ENCODE measurements at regions not wholly inside any gene's neighbourhood (a gene's known extent, or its start where the extent isn't known, plus 50 kb on each side); places are given as distances from the start of the nearest gene placed in this dataset.

DNA sequence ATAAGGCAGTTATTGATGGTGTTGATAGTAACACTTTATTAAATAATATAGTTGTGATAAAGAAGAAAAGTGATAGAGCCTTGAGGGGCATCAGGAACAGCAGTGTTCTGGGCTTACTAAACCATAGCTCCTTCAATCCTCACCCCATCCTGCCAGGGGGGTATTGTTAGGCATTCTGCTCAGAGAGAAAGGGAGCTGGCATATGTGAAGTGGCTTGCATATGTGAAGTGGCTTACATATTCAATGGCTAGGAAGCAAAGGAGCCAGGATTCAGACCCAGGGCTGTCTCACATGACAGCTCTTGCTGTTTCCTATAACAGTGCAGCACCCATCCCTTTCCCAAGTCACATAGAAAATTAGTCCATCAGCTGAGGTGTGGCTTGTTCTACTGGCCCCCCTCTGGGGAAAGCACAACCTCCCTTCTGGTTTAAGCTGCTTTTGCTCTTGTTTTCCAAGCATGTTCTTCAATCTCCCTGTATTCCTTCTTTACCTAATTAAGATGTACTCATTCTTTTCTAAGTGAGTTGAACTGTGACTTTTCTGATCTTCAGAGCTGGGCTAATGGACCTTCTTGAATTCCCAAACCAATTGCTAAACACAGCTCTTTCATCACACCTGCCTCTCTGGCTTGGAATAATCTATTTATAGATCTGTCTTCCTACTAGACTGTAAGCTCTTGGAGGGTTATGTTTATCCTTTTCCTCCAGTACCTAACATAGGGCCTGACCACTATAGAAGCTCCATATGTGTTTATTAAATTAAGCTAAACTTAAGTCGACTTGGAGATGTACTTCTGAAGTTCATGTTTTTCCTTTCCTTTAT is 108.7 kb upstream of the GLI3 start:
- no peak overlapping the region for H3K18ac ChIP-seq (ENCODE audit: extremely low read depth, low read length)
- no peak overlapping the region for H3K56ac ChIP-seq (replicated peaks; ENCODE audit: insufficient read length, low read depth, low read length)
- CTCF ChIA-PET (ENCODE audit: partially characterized antibody): no interaction called here
- no peaks in the 10 kb centered on the region for H3K9me3 ChIP-seq (ENCODE audit: insufficient read depth in 2 of 2, low read depth in 1 of 2, low read length in 1 of 2)
- WGBS, 2 experiments (ENCODE audit: extremely low coverage in 1 of 2, insufficient coverage in 1 of 2, insufficient read length in 1 of 2, insufficient replicate concordance in 2 of 2, low coverage in 1 of 2, low lambda C conversion rate in 2 of 2, missing lambda C conversion rate in 1 of 2): 69% methylated on average over 1 of the region's 1 CpG; no CpG with 5 or more reads in 1 of the 2 experiments
- H3K79me2 ChIP-seq (ENCODE audit: control insufficient read depth in 1 of 2, insufficient read depth in 2 of 2, low read length in 2 of 2): no peaks in the 10 kb centered on the region
- H3K27ac ChIP-seq (ENCODE audit: low read depth, low read length): no peak overlapping the region
- DNase-seq (ENCODE audit: low read depth in 1 of 2, low spot score in 2 of 2): peak in 1 of 2 experiments; percentile 3
- H2BK12ac ChIP-seq (ENCODE audit: low read depth, low read length): no peak overlapping the region
- H2BK120ac ChIP-seq (replicated peaks; ENCODE audit: low read depth, low read length): no peak overlapping the region
- H3K4me1 ChIP-seq (replicated peaks in 1 of 4; ENCODE audit: control insufficient read depth in 3 of 4, insufficient read depth in 4 of 4, low read length in 3 of 4): peaks cover 4 to 15% (median 8%) of the 10 kb centered on the region in 4 experiments; a peak in 6 of 7 replicates
- H2BK15ac ChIP-seq (ENCODE audit: low read length): no peak overlapping the region
- H4K5ac ChIP-seq (ENCODE audit: insufficient read length, low read depth, low read length): no peak overlapping the region
- H2BK5ac ChIP-seq (ENCODE audit: low read depth, low read length): no peak overlapping the region
- no peak overlapping the region for H2AFZ ChIP-seq (ENCODE audit: low read length)
- H2BK20ac ChIP-seq (ENCODE audit: low read length): no peak overlapping the region
- H3K14ac ChIP-seq (ENCODE audit: insufficient read length): no peak overlapping the region
- no peaks in the 10 kb centered on the region for H3K79me1 ChIP-seq (ENCODE audit: low read depth, low read length)
- H3K23ac ChIP-seq (ENCODE audit: insufficient read length): no peak overlapping the region
- H3K23me2 ChIP-seq (ENCODE audit: low read depth, low read length): no peaks in the 10 kb centered on the region
- POLR2A ChIA-PET (ENCODE audit: partially characterized antibody): interaction anchor here (0.5 kb wide), 1 partner anchor 325 kb away, joined by 3 read pairs; no protein-coding TSS in a partner anchor
- H3K27me3 ChIP-seq (replicated peaks in 1 of 4; ENCODE audit: control insufficient read depth in 3 of 4, extremely low read depth in 1 of 4, insufficient read depth in 3 of 4, low read length in 3 of 4): no peaks in the 10 kb centered on the region
- H3K4me3 ChIP-seq (ENCODE audit: extremely low read depth in 1 of 4, insufficient read depth in 2 of 4, low read depth in 3 of 4, low read length in 4 of 4): no peak overlapping the region; a peak in 1 of 8 replicates
- H3K36me3 ChIP-seq (ENCODE audit: control insufficient read depth in 2 of 4, insufficient read depth in 4 of 4, low read length in 3 of 4): no peaks in the 10 kb centered on the region
- no peak overlapping the region for H4K8ac ChIP-seq (ENCODE audit: extremely low read depth, insufficient read depth, low read length)
- H4K20me1 ChIP-seq (replicated peaks in 1 of 2; ENCODE audit: control insufficient read depth in 1 of 2, insufficient read depth in 2 of 2, low read length in 2 of 2): no peaks in the 10 kb centered on the region
- no peak overlapping the region for H3K9ac ChIP-seq (replicated peaks in 1 of 4; ENCODE audit: extremely low read depth in 1 of 4, low read depth in 3 of 4, low read length in 3 of 4)
- no peak for FAIRE-seq
- no peak overlapping the region for H4K91ac ChIP-seq (replicated peaks; ENCODE audit: insufficient read length, low read length)
- H3K4me2 ChIP-seq (ENCODE audit: insufficient read depth in 1 of 2, low read depth in 2 of 2, low read length in 2 of 2): peak overlapping the region in 1 of 2 experiments; percentile 36; a peak in 2 of 4 replicates
- H2AK5ac ChIP-seq (ENCODE audit: low read depth, low read length): no peak overlapping the region
- no peak overlapping the region for H3K4ac ChIP-seq (replicated peaks; ENCODE audit: insufficient read length, low read depth, low read length)
- no peak for TF ChIP-seq TAF1 (IDR thresholded peaks at IDR 0.05; ENCODE audit: low read depth, low read length)
- TF ChIP-seq SUZ12 (IDR thresholded peaks at IDR 0.05; ENCODE audit: low read length): no peak
- TF ChIP-seq, protein P1, sequence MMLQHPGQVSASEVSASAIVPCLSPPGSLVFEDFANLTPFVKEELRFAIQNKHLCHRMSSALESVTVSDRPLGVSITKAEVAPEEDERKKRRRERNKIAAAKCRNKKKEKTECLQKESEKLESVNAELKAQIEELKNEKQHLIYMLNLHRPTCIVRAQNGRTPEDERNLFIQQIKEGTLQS (IDR thresholded peaks at IDR 0.05; ENCODE audit: insufficient read depth, low read depth, low read length): no peak
- no peak for TF ChIP-seq SIN3A (conservative IDR thresholded peaks at IDR 0.05 in 1 of 2, IDR thresholded peaks at IDR 0.05 in 1 of 2; ENCODE audit: low read depth in 1 of 2, low read length in 2 of 2)
- TF ChIP-seq TAF7 (optimal IDR thresholded peaks at IDR 0.05; ENCODE audit: borderline replicate concordance, low read depth, low read length): no peak
- TF ChIP-seq SP1 (IDR thresholded peaks at IDR 0.05; ENCODE audit: low read depth, low read length): no peak
- no peak for TF ChIP-seq NANOG (IDR thresholded peaks at IDR 0.05; ENCODE audit: insufficient read depth, low read depth, low read length, poor library complexity, severe bottlenecking)
- TF ChIP-seq, protein P2, sequence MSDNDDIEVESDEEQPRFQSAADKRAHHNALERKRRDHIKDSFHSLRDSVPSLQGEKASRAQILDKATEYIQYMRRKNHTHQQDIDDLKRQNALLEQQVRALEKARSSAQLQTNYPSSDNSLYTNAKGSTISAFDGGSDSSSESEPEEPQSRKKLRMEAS (IDR thresholded peaks at IDR 0.05): no peak
- TF ChIP-seq MAFK (IDR thresholded peaks at IDR 0.05; ENCODE audit: low read depth, low read length): no peak
- no peak for TF ChIP-seq BCL11A (IDR thresholded peaks at IDR 0.05; ENCODE audit: low read depth in 2 of 2, low read length in 2 of 2)
- no peak for TF ChIP-seq HDAC2 (IDR thresholded peaks at IDR 0.05; ENCODE audit: borderline replicate concordance in 1 of 2, low read depth in 2 of 2, low read length in 2 of 2)

Measured in H1 (cell line).